ENCODE measurements at regions not wholly inside any gene's neighbourhood (a gene's known extent, or its start where the extent isn't known, plus 50 kb on each side); places are given as distances from the start of the nearest gene placed in this dataset.

- TF ChIP-seq CTCF (IDR thresholded peaks at IDR 0.05; ENCODE audit: low read depth, low read length) = no peak
- no peak for TF ChIP-seq POLR2A (IDR thresholded peaks at IDR 0.05; ENCODE audit: extremely low read depth, insufficient read length)
- TF ChIP-seq MAX (IDR thresholded peaks at IDR 0.05; ENCODE audit: low read depth, low read length) = no peak
- no peak for TF ChIP-seq MYC (IDR thresholded peaks at IDR 0.05; ENCODE audit: low read depth, low read length)
These were observed 109.3 kb upstream of the AFDN start for GRCh38 chr6:167717455-167717854.
